ENCODE measurements at regions not wholly inside any gene's neighbourhood (a gene's known extent, or its start where the extent isn't known, plus 50 kb on each side); places are given as distances from the start of the nearest gene placed in this dataset.

GRCh38 chr3:8153800-8154199, 347.8 kb upstream of the LMCD1 start:
- TF ChIP-seq EZH2phosphoT487 (IDR thresholded peaks at IDR 0.05; ENCODE audit: insufficient read depth, low read depth) (no peak), EZH2 (IDR thresholded peaks at IDR 0.05; ENCODE audit: insufficient read depth, poor library complexity, severe bottlenecking) (no peak)

All from GM23248 (cell line).